Erythroblast (primary cell): ENCODE measurements at regions not wholly inside any gene's neighbourhood (a gene's known extent, or its start where the extent isn't known, plus 50 kb on each side); places are given as distances from the start of the nearest gene placed in this dataset.

Experiments used
- GATA1 ChIP-seq: IDR thresholded peaks from 2 replicates; pipeline ENCODE4 v1.6.1; 2011; ENCODE audit warnings: low read depth, mild to moderate bottlenecking, control low read depth, low read length, moderate library complexity
- POLR2A ChIP-seq: IDR thresholded peaks from 2 replicates; pipeline ENCODE4 v1.6.1; 2011; ENCODE audit warnings: mild to moderate bottlenecking, low read length

- no peak for TF ChIP-seq POLR2A
- TF ChIP-seq GATA1, result no peak
Observed at GRCh38 chr13:81396192-81396591, 1055.3 kb upstream of the SPRY2 start.
